Progenitor cell of endocrine pancreas (in vitro differentiated cells): ENCODE measurements at regions not wholly inside any gene's neighbourhood (a gene's known extent, or its start where the extent isn't known, plus 50 kb on each side); places are given as distances from the start of the nearest gene placed in this dataset.

Experiments
- DNase-seq: peaks from one replicate; pipeline ENCODE4 v3.0.0; 2021; ENCODE audit warnings: low spot score; ENCODE audit not compliant: unreplicated experiment
- H3K27ac Mint-ChIP-seq: 2 replicates; pipeline ENCODE4 v1.8.0; 2021; ENCODE audit warnings: mild to moderate bottlenecking, moderate library complexity, mixed read lengths
- H3K27me3 Mint-ChIP-seq: 2 replicates; pipeline ENCODE4 v1.8.0; 2021; ENCODE audit warnings: mixed read lengths
- H3K36me3 Mint-ChIP-seq: 2 replicates; pipeline ENCODE4 v1.8.0; 2022; ENCODE audit warnings: mixed read lengths; ENCODE audit not compliant: insufficient read depth
- H3K4me1 Mint-ChIP-seq: 2 replicates; pipeline ENCODE4 v1.8.0; 2021; ENCODE audit warnings: low read depth, mixed read lengths
- H3K4me3 Mint-ChIP-seq: 2 replicates; pipeline ENCODE4 v1.8.0; 2021; ENCODE audit warnings: low read depth, mild to moderate bottlenecking, moderate library complexity, mixed read lengths
- H3K9me3 Mint-ChIP-seq: 2 replicates; pipeline ENCODE4 v1.8.0; 2021; ENCODE audit warnings: low read depth, mixed read lengths
- CTCF ChIP-seq: fragments of 200-600 bp; sonication (generic); IDR thresholded peaks from one replicate; pipeline ENCODE4 v1.5.0; 2021; ENCODE audit warnings: antibody characterized with exemption, mild to moderate bottlenecking; ENCODE audit not compliant: unreplicated experiment

DNA sequence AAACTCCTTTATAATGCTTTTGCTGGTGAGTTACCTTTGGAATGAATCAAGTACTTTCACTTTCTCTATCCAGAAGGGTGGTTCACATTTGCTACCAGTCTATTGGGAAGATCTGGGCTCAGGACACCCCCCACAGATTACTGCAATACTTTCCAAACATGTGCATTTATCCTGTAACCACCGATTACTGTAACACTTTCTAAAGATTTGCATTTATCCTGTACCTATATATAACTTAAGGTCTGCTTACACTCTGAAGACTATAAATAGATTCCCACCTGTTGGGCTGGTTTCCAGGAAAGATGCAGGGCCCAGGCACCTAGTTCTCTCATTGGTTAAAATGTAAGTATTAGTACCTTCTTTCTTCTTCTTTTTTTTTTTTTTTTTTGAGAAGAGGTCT lies 113.0 kb upstream of the NEDD4L start:
- Mint-ChIP-seq H3K4me3 (no peak overlapping the region), H3K27me3 (no peaks in the 10 kb centered on the region), H3K9me3 (no peaks in the 10 kb centered on the region), H3K36me3 (no peaks in the 10 kb centered on the region), H3K27ac (no peak overlapping the region), H3K4me1 (no peaks in the 10 kb centered on the region)
- no peak for TF ChIP-seq CTCF
- DNase-seq: no peak

GRCh38 chr18:57930476-57930875 lies 113.5 kb upstream of the NEDD4L start:
- DNase-seq: no peak

DNA sequence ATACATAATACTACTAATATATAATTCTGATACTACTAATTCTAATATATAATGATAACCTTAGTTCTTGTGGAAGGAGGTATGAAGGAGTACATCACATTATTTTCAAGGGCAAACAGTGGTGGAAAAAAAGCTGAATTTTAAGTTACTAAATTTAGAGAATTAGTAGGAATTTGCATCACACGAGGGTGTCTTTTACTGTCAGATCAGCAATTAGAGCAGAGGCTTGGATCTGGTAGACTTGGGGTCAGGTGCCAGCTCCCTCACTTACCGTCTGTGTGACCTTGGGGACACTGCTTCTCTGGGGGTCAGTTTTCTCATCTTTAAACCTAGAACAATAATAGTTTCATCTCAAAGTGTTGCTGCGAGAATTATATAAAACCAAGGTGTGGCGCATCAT lies 114.1 kb upstream of the NEDD4L start:
- Mint-ChIP-seq H3K9me3 (no peaks in the 10 kb centered on the region), H3K27me3 (no peaks in the 10 kb centered on the region), H3K27ac (no peak overlapping the region), H3K4me3 (no peak overlapping the region), H3K36me3 (no peaks in the 10 kb centered on the region), H3K4me1 (no peaks in the 10 kb centered on the region)
- no peak for DNase-seq
- no peak for TF ChIP-seq CTCF

More at GRCh38 chr18:57930476-57930875, 113.5 kb upstream of the NEDD4L start:
- H3K4me1 Mint-ChIP-seq: no peaks in the 10 kb centered on the region
- no peak for TF ChIP-seq CTCF
- H3K27me3 Mint-ChIP-seq: no peaks in the 10 kb centered on the region
- no peak overlapping the region for H3K4me3 Mint-ChIP-seq
- no peaks in the 10 kb centered on the region for H3K36me3 Mint-ChIP-seq
- H3K27ac Mint-ChIP-seq: no peak overlapping the region
- H3K9me3 Mint-ChIP-seq: no peaks in the 10 kb centered on the region

DNA sequence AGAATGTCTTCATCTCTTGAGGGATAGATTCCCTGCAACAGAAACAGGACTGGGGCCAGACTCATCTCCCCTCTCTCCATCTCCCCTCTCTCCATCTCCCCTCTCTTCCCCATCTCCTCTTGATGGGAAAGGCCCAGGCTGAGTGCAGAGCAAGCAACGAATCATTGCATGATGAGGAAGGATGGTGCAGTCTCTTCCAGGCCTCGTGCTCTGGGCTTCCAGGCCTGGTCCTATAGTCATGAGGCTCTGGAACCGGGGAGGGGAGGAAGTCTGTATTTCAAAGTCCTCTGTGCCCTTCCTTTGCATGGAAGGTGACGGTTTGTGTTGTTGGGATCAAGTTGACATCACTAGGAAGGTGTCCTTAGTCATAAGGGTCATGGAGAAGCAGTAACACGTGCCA lies 115.6 kb upstream of the NEDD4L start:
- Mint-ChIP-seq H3K4me1 (no peaks in the 10 kb centered on the region), H3K4me3 (no peak overlapping the region), H3K27me3 (no peaks in the 10 kb centered on the region), H3K36me3 (no peaks in the 10 kb centered on the region), H3K9me3 (no peaks in the 10 kb centered on the region), H3K27ac (no peak overlapping the region)
- no peak for TF ChIP-seq CTCF
- DNase-seq: no peak

GRCh38 chr18:57927511-57927910 lies 116.5 kb upstream of the NEDD4L start:
- no peak overlapping the region for H3K4me3 Mint-ChIP-seq
- no peaks in the 10 kb centered on the region for H3K4me1 Mint-ChIP-seq
- no peaks in the 10 kb centered on the region for H3K9me3 Mint-ChIP-seq
- DNase-seq: no peak
- no peaks in the 10 kb centered on the region for H3K36me3 Mint-ChIP-seq
- no peaks in the 10 kb centered on the region for H3K27me3 Mint-ChIP-seq
- no peak for TF ChIP-seq CTCF
- no peak overlapping the region for H3K27ac Mint-ChIP-seq
